ENCODE measurements at regions not wholly inside any gene's neighbourhood (a gene's known extent, or its start where the extent isn't known, plus 50 kb on each side); places are given as distances from the start of the nearest gene placed in this dataset.

DNA sequence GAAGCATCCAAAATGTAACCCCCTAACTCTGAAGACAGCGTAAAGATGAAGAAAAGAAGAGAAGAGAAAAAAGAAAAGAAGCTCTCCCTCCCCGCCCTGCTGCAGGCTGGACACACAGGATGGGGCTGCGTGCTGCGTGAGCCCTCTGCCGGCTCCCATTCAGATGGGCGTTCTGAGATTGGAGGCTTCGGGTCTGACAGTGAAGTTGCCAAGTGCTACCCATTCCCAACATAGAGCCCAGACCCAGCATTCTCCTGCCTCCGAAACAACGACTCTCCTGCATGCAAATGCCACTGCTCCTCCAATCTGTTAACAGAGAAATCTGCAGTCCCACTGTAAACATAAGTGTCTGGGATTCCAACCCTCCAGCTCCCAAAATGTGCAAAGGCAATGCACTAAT, 234.9 kb downstream of the BCL11A start:
- DNase-seq, result no peak

DNA sequence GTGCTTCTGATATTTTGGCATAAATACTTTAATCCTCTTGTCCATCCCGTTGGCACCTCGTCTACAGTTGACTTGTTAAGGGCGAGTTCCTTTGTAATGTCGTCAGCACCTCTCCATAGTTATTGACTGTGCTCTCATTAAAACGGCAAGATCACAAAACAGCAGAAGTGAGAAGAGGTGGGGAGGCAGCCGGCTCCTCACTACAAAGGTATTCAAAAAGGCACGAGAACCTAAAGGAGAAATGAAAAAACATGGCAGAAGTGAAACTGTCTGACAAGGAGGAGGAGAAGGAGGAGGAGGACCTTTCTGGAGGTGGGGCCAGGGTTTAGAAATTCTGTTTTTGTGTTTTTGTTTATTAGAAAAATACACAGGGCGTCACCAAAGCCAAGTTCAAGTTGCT, 235.6 kb downstream of the BCL11A start:
- no peak for DNase-seq

DNA sequence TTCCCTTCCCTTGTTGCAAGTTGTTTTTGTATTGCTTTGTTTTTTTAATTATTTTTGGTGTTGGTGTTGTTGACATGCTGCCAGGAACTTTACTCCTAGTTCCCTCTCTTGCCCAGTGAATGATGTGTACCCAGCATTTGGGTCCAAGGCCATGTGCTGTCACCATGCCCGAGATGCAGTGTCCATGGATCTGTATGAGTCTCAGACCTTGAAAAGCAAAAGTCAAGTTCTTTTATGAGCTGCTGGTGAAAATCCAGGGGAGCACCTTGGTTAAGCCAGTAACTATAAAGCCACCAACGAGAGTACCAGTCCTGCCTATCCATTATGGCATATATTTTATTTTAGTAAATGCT, 236.4 kb downstream of the BCL11A start:
- DNase-seq, result no peak

DNA sequence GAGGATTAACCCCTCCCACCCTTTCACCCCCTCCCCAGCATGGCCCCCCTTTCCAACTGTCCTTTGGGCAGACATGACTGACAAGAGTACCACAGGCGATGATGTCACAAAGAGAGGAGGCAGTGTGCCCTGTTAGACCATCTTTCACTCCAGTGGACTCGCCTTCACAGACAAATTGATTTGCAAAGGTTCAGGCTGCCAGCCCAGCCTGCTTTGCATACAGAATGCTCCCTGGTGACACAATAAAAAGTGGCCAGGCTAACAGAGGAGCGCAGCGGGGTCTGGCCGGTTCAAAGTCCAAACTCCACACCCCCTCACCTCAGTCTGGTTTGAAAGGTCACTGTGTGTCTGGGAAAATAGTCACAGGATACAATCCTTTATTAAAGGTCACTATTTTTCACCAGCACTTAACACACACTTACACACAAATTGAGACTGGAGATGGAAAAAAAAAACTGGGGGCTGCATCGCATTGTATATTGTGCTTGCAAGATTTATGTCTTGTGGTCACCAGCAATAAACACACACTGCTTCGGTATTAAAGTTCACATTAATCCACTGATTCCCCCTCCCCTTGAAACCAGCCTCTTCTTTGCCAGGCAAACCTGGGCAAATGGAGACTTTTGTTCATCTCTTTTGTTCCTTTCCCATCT, 236.9 kb downstream of the BCL11A start:
- DNase-seq, result no peak

DNA sequence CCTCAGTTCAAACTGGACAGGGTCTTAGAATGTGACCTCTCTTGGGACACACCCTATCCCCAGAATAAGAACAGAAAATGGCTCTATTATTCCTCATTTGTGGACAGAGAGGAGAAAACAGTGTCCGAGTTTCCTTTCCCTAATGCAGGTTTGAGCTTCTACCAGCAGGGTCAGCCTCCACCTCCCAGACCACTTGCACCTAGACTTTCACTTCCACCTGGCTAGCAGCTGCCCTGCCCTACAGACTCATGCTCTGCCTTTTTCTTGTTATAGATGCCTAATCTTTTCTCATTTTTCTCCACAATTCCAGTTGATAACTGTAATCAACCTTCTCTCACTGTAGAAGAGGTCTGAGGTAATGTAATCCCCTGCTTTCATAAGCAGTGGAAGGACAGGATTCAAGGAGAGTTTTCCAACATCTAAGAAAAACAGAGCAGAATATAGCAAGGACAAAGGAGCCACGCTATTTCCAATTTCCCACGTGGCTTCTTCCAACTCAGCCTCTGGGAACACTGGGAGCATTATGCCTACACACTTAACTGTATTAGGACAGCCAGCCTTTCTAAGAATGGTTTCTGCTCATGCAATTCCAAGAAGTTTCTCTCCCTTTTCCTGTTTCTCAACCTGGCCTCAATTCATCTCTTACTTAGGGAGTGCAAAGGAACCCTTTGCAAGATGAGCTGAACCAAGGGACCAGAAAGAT, 239.8 kb downstream of the BCL11A start:
- DNase-seq, result no peak

DNA sequence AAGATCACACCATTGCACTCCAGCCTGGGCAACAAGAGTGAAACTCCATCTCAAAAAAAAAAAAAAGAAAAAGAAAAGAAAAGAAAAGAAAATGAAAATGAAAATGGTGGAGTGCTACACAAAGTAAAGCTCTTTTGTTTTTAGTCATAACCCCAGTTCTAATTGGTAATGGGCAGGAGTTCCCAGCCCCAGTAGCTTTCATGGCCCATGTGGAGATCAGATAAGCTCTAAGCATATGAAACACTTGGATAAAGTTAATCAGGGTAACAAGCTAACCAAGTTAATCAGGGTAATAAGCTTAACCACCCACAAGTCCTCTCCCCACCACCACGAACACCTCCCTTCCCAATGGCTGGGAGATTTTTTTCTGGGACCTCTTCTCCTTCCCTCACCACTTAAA, 240.8 kb downstream of the BCL11A start:
- DNase-seq, result peak; percentile 44

DNA sequence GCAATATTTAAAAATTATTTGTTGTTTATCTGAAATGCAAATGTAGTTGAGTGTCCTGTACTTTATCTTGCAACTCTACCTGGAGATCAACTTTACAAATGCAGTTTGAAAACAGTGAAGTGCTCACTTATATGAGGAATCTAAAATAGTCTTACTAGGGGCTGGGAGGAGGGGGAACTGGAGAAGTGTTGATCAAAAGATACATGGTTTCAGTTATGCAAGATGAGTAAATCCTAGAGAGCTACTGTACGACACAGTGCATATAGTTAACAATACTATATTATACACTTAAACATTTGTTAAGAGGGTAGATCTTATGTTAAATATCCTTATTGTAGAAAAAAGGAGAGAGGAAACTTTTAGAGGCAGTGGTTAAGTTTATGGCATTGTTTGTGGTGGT, 241.9 kb downstream of the BCL11A start:
- no peak for DNase-seq

DNA sequence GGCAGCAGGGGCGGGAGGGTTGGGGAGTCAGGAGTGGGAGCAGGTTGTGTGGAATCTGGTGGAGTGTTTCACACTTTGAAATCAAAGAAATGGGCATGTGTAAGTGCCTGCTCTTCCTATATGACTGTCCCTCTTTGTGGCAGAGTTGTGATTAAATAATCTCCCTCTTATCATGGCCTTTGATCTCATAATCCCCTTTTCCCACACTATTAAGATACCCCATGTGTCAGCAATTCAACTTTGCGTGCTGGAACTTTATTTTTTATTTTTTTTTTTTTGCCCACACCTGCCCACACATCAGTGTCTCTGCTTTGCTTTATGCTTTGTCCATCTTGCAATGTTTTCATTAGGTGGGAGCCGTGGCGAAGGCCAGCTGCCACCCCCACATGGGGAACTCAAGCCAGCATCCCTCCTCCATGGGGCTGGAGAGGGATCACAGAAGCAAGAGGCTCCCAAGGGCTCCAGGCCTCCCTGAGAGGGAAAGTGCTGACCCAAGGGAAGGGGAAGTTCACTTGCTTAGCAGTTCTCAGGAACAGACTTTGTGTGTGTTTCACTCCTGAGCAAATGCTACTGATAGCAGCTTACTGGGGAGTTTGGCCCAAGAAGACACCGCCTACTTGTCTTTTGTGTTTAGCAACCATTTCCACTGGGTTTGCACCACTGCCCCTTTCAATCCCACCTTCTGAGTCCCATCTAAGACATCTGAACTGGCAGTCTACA, 243.4 kb downstream of the BCL11A start:
- DNase-seq, result no peak

DNA sequence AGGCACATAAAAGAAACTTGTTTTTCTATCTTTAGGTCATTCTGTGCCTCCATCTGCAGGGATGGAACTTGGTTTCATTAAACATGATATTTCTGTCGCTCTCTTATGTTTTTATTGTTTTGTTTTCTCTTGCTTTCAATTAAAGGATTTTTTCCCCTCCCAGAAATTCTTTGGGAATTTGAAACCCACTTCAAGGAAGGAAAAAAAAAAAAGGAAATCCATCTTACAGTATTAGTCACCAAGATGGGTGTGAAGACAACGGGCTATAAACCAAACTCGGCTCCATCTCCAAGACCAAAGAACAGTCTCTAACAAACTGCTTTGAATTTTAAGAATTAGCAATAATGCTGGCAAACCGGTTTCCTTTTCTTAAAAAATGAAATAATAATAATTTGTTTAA, 244.1 kb downstream of the BCL11A start:
- DNase-seq, result no peak

DNA sequence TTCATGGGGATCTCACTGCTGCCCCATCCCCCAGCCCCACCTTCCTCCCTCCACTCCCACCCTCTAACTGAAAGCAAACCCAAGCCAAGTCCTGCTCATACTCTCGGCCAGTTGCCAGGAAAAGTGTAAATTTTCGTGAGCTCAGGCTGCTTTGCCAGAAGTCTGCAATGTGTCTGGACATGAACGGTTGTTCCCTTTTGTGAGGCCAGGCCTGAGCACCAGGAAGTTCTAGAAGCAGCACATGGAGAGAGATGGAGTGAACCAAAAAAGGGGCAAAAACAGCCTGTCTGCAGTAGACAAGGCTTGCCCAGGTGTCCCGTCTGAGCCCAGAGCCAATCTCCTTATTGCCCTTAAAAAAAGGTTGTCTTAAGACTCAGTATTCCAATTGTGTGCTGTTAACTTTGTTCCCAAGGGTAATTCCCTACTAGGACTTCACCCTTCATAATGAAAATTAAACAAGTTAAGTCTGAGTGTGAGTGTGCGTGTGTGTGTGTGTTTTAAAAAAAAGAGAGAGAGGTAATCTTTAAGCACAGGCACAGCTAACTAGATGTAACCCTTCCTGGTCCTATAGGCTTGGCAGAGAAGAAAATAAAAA, 247.1 kb downstream of the BCL11A start:
- DNase-seq, result no peak

DNA sequence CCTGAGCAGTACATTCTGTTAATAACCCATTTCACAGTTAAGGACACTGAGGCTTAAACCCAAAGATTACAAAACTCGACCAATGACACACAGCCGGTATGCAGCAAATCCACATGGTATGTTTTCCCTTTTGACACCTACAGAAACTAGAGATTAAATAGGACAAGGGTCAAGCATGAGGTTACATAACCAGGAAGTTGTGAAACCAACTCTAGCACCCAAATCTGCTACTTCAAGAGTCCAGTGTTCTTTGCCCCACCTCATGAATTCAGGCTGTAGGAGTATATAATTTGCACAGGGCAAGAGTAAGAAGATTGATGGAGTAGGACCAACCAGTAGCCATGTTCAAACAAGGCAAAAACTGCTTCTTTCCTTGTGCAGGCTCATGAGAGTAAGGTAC, 249.8 kb downstream of the BCL11A start:
- DNase-seq, result no peak

DNA sequence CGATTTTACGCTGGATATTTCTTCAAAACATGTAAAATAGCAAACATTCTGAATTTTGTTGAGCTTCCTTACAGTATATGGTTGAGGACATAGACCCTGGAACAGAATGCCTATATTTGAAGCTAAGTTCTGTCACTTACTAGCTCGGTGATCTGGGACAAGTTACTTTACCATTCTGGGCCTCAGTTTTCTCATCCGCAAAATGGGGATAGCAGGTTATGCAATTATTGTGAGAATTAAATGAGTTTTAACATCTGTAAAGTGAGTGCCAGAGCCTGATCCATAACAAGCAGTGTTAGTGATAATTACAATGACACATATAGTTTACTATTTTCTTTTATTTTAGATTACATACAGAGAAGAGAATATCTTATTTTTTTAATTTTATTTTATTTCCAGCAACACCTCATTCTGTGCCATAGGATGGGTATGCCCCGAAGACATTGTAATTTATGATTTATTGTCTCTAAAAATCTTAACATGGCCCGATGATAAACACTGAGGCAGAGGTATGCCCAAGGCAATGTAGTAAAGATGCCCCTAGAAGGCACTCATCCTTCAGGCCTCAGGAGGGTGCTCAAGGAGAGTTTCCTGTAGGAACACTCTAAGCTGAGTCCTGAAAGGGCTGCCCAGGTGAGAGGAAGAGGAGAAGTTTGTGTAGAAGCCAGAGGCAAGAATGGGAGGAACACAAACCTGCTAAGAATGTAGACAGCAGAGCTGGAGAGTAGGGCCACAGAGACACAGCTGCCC, 250.9 kb downstream of the BCL11A start:
- DNase-seq, result no peak

DNA sequence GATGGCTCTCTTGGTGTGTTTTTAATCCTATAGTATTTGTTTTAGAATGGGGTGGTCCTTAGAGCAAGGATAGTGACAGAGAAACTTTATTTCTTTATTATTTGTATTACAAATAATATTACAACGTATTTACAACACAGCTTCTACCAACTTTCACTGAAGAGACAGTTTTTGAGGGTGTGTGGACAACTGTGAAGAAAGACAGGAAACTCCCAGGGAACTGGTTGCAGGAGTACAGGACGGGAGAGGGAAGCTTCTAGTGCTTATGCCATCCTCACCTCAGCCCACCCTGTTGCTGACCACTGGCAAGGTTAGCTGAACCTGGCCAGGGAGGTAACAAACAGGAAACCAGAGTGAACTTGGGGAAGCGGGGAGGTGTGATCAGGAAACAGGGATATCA, 251.7 kb downstream of the BCL11A start:
- no peak for DNase-seq

DNA sequence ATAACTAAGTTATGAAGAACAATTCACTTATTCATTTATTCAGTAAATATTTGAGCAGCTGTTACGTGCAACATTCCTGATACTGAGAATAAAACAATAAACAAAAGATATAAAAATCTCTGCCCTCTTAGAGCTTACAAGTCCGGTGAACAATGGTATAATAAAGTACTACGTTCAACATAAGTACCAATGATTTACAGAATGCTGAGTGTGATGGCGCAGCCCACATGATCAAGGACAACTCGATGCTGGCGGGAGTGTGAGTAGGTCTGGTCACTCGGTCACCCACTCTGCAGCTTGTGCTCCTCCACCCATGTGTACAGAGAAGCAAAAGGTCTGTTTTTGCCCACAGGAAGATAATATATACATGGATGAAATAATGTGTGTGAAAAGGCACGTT, 254.3 kb downstream of the BCL11A start:
- DNase-seq, result no peak

DNA sequence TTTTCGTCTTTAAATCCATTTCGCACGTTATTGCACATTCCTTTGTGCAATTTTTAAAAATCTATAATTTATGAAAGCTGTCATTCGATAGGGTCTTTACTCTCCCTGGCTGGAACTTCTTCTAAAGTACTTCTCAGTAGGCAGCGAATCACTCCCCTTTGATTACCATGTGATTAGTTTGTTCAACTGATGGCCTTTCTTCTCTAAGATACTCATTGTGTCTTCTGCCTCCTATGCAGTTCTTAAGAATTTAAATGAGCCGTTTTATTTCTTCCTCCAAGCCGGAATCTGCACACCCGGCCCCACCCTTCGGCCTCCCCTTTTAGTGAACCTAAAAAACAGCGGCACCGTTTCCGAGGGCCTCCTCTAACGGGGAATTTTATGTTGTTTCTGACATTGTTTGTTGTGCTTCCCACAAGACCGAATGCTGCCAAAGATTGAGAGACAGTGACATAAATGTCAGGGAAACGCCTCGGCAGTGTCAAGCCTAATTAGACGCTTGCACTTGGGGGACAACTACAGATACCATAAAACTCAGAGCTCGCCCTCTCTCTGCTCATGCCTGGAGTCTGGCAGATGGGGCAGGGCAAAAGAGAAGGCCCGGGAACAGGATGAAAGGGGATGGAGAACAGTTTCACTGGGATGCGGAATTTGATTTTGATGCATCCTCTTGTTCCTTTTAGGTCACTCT, 255.3 kb downstream of the BCL11A start:
- DNase-seq, result no peak

DNA sequence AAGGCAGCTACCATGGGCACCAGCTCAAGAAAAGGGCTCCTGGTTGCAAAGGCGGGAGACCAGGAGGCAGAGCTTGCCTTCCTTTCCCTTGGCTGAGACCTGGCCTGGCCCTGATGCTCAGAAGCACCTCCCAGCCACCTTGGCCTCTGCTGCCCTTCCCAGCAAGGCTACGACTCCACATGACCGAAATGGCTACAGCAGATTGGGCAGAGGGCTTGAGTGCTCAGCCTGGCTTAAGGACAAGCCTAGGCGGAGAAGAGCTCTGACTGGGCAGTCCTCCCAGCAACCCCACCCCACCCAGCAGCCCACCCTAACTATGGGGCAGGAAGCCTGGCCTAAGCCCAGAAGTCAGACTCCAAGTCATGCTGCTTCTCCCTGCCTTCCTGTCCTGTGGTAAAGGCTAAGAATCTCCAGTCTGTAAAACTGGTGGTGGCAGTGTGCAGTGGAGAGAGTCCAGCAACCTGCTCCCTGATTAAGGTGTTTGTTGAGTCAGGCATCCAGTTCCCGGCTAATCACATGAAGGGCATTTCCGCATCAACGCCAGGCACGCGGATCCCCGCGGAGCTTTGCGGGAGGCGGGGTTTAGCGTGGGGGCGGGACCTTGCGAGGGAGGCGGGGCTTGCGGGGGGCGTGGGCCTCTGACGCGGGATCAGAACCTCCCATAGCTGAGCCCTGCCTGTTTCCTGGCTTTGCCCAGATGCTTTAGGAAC, 256.0 kb downstream of the BCL11A start:
- no peak for DNase-seq

DNA sequence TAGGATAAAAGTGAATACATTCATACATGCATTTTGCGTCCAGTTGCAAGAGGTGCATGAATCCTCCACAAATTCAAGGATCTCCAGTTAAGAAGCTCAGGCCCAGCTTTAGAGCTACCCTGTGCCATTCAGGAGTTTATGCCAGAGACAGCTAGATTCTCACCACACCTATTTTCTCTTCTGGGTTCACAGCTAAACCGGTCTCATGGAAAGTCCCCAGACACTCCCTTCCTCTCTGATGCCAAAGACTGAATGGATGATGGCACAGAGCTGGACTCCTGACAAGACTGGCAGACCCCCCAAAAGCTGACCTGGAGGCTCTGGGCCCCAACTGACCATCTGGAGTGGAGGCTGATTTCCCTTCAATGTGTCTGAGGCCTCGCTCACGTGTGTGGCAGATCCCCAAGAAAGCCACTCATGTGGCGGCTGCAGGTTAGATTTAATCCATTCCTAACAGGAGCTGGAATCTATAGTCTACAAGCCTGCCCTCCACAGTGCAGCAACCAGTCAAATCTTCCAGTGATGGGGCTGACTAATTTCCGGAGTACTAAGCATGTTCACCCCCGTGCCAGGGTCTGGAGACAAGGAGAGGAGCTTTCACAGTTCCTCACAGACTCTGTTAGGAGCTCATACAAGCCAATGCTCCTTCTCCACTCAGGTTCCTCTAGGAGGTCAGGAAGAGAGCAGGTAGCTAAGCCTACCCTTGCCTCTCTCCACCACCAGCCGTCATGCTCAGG, 257.1 kb downstream of the BCL11A start:
- DNase-seq, result no peak

DNA sequence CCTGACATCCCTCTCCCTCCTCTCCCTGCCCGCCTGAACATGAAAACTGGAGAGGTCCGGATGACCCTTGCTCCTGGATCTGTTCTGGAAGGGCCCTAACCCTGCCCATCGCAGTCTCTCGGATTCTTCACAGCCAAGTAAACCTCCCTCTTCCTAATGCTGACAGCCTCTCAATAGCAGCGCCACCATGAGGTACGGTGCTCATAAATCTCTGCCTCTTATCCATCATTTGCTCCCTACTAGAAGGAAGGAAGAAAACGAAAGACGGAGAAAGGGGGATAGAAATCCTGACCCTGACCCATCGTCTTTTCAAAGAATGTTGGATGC, 257.9 kb downstream of the BCL11A start:
- no peak for DNase-seq

DNA sequence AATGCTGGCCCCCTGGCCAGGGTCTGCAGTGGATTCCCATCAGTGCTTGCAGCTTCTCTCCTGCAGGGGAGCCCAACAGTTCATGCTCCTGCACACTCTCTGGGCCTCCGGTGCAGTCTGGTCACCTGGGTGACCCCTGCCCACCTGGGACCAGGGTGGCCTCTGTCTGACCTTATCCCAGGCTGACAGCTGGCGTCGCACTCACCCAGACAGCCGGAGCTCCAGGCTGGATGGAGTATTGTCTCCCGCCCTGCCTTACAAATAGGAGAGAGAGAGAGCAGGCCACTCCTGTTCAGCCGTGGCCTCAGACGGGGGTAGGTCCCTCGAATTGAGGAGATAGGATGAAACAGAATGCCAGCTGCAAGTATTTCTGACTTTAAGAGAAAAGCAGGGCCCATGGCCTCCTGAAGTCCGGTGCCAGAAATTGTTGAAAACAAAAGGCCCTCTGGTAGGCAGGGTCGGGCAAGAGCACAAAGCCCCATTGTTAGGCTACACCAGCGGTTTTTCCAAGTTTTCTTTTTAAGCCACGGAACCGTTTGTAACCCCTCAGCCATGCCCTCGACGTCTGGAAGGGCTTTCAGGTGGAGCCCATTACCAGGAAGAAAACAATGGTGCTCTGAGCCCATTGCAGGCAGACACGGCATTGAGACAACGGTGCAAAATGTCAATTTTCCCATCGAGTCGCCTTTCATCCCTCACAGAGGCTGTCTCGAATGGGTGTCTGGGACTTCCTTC, 258.4 kb downstream of the BCL11A start:
- no peak for DNase-seq

DNA sequence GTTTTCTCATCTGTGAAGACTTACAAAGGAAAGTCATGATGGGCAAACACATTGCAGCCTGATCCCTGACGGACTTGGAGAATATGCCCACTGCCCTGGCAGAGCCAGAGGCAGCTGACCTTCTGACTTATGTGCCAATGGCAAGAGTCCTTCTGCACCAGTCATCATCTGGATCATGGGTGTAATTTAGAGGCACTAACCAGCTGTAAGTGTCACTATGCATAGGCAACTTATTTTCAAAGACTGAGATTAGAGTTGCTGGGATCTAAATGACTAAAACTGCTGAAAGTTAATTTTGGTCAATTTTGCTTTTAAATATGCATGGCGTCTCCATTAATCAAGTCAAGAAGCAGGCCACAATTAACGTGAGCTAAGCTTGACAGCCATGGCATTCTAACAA, 261.2 kb downstream of the BCL11A start:
- no peak for DNase-seq

DNA sequence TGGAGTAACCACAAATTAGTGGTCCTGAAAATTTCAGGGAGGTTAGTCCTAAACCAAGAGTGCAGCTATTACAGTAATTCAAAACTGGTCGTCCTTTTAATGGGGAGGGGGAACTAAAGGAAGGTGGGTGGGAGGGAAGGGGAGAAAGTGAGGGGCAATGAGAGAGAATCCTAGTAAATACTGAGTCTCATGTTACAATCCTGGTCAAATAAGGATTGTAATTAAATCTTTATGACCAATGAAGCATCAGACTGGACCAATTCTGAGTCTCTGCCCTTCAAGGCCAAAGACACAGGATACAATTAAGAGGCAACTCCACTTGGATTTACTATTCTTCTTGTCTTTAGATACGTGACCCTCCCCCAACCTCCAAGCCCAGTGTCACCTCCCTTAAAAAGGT, 262.9 kb downstream of the BCL11A start:
- DNase-seq, result no peak
